22Rv1 (cell line): ENCODE measurements at regions not wholly inside any gene's neighbourhood (a gene's known extent, or its start where the extent isn't known, plus 50 kb on each side); places are given as distances from the start of the nearest gene placed in this dataset.

Experiments
- H3K27ac ChIP-seq: fragments of 450-650 bp; 2 replicates; pipeline ENCODE4 v1.5.1; 2017
- CTCF ChIP-seq: fragments of 450-650 bp; IDR thresholded peaks from 2 replicates; pipeline ENCODE4 v1.5.1; 2017; ENCODE audit warnings: mild to moderate bottlenecking
- ZFX ChIP-seq: fragments of 450-650 bp; IDR thresholded peaks from 2 replicates; pipeline ENCODE4 v1.6.1; 2017; ENCODE audit warnings: antibody characterized with exemption, borderline replicate concordance

- no peak for TF ChIP-seq CTCF
- no peak for TF ChIP-seq ZFX
- no peak overlapping the region for H3K27ac ChIP-seq
Measured at GRCh38 chr12:13670285-13670866, 311.0 kb downstream of the GRIN2B start.

- no peak for TF ChIP-seq CTCF
- TF ChIP-seq ZFX = no peak
- H3K27ac ChIP-seq = no peak overlapping the region
Measured at GRCh38 chr12:13668880-13669279, 312.5 kb downstream of the GRIN2B start.

GRCh38 chr12:13666806-13667205 is 314.6 kb downstream of the GRIN2B start:
- TF ChIP-seq CTCF (no peak), ZFX (no peak)
- no peak overlapping the region for H3K27ac ChIP-seq

GRCh38 chr12:13661005-13661887 is 320.2 kb downstream of the GRIN2B start:
- H3K27ac ChIP-seq = no peak overlapping the region
- TF ChIP-seq ZFX (no peak), CTCF (peak; percentile 97)

- H3K27ac ChIP-seq = no peak overlapping the region
- TF ChIP-seq CTCF (no peak), ZFX (no peak)
Measured at GRCh38 chr12:13654456-13654855, 326.9 kb downstream of the GRIN2B start.

GRCh38 chr12:13652105-13652504 is 329.3 kb downstream of the GRIN2B start:
- no peak overlapping the region for H3K27ac ChIP-seq
- no peak for TF ChIP-seq CTCF

- TF ChIP-seq CTCF = no peak
- TF ChIP-seq ZFX = no peak
- no peak overlapping the region for H3K27ac ChIP-seq
Measured at GRCh38 chr12:13635709-13636108, 345.7 kb downstream of the GRIN2B start.
